ENCODE measurements at regions not wholly inside any gene's neighbourhood (a gene's known extent, or its start where the extent isn't known, plus 50 kb on each side); places are given as distances from the start of the nearest gene placed in this dataset.
"Not testable (repeated sequence)": the region's sequence is repeated elsewhere in the genome, so short reads cannot be mapped to it uniquely, and the experiment has no call there.

GRCh38 chr6:98024359-98024758 lies 741.3 kb upstream of the MMS22L start:
- DNase-seq (ENCODE audit: low read depth): no peak

- no peak for DNase-seq (ENCODE audit: low read depth)
Measured at GRCh38 chr6:98027898-98028297, 744.9 kb upstream of the MMS22L start.

GRCh38 chr6:98033617-98034016 lies 750.6 kb upstream of the MMS22L start:
- no peak for DNase-seq (ENCODE audit: low read depth)

GRCh38 chr6:98036344-98036923 lies 753.4 kb upstream of the MMS22L start:
- no peak for DNase-seq (ENCODE audit: low read depth)

GRCh38 chr6:98037571-98037970 lies 754.6 kb upstream of the MMS22L start:
- no peak for DNase-seq (ENCODE audit: low read depth)

GRCh38 chr6:98039443-98039842 lies 756.4 kb upstream of the MMS22L start:
- no peak for DNase-seq (ENCODE audit: low read depth)

GRCh38 chr6:98039904-98040607 lies 757.0 kb upstream of the MMS22L start:
- DNase-seq (ENCODE audit: low read depth): no peak

GRCh38 chr6:98041056-98041455 lies 758.0 kb upstream of the MMS22L start:
- DNase-seq (ENCODE audit: low read depth): no peak

GRCh38 chr6:98041921-98042320 lies 758.9 kb upstream of the MMS22L start:
- DNase-seq (ENCODE audit: low read depth): no peak

GRCh38 chr6:98044151-98044561 lies 761.1 kb upstream of the MMS22L start:
- no peak for DNase-seq (ENCODE audit: low read depth)

- DNase-seq (ENCODE audit: low read depth): no peak
Measured at GRCh38 chr6:98044791-98045470, 761.9 kb upstream of the MMS22L start.

GRCh38 chr6:98047164-98047563 lies 764.1 kb upstream of the MMS22L start:
- no peak for DNase-seq (ENCODE audit: low read depth)

GRCh38 chr6:98047871-98048270 lies 764.9 kb upstream of the MMS22L start:
- DNase-seq (ENCODE audit: low read depth): no peak

GRCh38 chr6:98054453-98054852 lies 771.4 kb upstream of the MMS22L start:
- no peak for DNase-seq (ENCODE audit: low read depth)

- no peak for DNase-seq (ENCODE audit: low read depth)
Measured at GRCh38 chr6:98056955-98057354, 773.9 kb upstream of the MMS22L start.

GRCh38 chr6:98067375-98067774 lies 767.0 kb upstream of the POU3F2 start:
- DNase-seq (ENCODE audit: low read depth): no peak

- not testable (repeated sequence) for DNase-seq (ENCODE audit: low read depth)
Measured at GRCh38 chr6:98088537-98088936, 745.8 kb upstream of the POU3F2 start.

- DNase-seq (ENCODE audit: low read depth): no peak
Measured at GRCh38 chr6:98092331-98092730, 742.0 kb upstream of the POU3F2 start.

GRCh38 chr6:98094696-98095095 lies 739.7 kb upstream of the POU3F2 start:
- DNase-seq (ENCODE audit: low read depth): no peak

- DNase-seq (ENCODE audit: low read depth): no peak
Measured at GRCh38 chr6:98107801-98108200, 726.6 kb upstream of the POU3F2 start.

- DNase-seq (ENCODE audit: low read depth): no peak
Measured at GRCh38 chr6:98116455-98116854, 717.9 kb upstream of the POU3F2 start.

GRCh38 chr6:98117068-98117467 lies 717.3 kb upstream of the POU3F2 start:
- DNase-seq (ENCODE audit: low read depth): no peak

Data from LHCN-M2 (cell line).